ENCODE measurements at regions not wholly inside any gene's neighbourhood (a gene's known extent, or its start where the extent isn't known, plus 50 kb on each side); places are given as distances from the start of the nearest gene placed in this dataset.

DNA sequence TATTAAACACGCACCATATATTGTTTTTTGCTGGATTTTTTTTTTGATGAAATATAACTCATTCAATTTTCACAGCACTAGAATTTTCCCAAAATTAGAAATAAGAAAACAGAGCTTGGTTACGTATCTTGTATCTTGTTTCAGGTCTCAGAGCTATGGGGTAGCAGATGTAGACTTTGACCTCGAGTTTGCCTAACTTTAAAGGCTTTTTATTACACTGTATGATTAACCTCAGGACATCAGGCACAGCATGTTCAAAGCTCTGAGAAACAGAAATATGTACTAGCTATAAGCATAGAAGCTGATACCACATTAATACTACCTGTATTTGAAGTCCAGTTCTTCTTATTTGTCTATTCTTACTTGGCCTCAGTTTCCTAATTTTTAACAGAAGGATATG lies 171.9 kb upstream of the KITLG start:
- TF ChIP-seq, protein P1, sequence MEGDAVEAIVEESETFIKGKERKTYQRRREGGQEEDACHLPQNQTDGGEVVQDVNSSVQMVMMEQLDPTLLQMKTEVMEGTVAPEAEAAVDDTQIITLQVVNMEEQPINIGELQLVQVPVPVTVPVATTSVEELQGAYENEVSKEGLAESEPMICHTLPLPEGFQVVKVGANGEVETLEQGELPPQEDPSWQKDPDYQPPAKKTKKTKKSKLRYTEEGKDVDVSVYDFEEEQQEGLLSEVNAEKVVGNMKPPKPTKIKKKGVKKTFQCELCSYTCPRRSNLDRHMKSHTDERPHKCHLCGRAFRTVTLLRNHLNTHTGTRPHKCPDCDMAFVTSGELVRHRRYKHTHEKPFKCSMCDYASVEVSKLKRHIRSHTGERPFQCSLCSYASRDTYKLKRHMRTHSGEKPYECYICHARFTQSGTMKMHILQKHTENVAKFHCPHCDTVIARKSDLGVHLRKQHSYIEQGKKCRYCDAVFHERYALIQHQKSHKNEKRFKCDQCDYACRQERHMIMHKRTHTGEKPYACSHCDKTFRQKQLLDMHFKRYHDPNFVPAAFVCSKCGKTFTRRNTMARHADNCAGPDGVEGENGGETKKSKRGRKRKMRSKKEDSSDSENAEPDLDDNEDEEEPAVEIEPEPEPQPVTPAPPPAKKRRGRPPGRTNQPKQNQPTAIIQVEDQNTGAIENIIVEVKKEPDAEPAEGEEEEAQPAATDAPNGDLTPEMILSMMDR (IDR thresholded peaks at IDR 0.05), result no peak
- TF ChIP-seq, protein P2, sequence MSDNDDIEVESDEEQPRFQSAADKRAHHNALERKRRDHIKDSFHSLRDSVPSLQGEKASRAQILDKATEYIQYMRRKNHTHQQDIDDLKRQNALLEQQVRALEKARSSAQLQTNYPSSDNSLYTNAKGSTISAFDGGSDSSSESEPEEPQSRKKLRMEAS (IDR thresholded peaks at IDR 0.05), result no peak
- TF ChIP-seq, protein P3, sequence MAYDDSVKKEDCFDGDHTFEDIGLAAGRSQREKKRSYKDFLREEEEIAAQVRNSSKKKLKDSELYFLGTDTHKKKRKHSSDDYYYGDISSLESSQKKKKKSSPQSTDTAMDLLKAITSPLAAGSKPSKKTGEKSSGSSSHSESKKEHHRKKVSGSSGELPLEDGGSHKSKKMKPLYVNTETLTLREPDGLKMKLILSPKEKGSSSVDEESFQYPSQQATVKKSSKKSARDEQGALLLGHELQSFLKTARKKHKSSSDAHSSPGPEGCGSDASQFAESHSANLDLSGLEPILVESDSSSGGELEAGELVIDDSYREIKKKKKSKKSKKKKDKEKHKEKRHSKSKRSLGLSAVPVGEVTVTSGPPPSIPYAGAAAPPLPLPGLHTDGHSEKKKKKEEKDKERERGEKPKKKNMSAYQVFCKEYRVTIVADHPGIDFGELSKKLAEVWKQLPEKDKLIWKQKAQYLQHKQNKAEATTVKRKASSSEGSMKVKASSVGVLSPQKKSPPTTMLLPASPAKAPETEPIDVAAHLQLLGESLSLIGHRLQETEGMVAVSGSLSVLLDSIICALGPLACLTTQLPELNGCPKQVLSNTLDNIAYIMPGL (CRISPR knock-in tag; IDR thresholded peaks at IDR 0.05; ENCODE audit: borderline replicate concordance), result no peak
- no peak for TF ChIP-seq RAD21 (conservative IDR thresholded peaks at IDR 0.05 in 1 of 2, IDR thresholded peaks at IDR 0.05 in 1 of 2)
- TF ChIP-seq RCOR1 (IDR thresholded peaks at IDR 0.05; ENCODE audit: low read depth, low read length), result no peak
- TF ChIP-seq, protein P4, sequence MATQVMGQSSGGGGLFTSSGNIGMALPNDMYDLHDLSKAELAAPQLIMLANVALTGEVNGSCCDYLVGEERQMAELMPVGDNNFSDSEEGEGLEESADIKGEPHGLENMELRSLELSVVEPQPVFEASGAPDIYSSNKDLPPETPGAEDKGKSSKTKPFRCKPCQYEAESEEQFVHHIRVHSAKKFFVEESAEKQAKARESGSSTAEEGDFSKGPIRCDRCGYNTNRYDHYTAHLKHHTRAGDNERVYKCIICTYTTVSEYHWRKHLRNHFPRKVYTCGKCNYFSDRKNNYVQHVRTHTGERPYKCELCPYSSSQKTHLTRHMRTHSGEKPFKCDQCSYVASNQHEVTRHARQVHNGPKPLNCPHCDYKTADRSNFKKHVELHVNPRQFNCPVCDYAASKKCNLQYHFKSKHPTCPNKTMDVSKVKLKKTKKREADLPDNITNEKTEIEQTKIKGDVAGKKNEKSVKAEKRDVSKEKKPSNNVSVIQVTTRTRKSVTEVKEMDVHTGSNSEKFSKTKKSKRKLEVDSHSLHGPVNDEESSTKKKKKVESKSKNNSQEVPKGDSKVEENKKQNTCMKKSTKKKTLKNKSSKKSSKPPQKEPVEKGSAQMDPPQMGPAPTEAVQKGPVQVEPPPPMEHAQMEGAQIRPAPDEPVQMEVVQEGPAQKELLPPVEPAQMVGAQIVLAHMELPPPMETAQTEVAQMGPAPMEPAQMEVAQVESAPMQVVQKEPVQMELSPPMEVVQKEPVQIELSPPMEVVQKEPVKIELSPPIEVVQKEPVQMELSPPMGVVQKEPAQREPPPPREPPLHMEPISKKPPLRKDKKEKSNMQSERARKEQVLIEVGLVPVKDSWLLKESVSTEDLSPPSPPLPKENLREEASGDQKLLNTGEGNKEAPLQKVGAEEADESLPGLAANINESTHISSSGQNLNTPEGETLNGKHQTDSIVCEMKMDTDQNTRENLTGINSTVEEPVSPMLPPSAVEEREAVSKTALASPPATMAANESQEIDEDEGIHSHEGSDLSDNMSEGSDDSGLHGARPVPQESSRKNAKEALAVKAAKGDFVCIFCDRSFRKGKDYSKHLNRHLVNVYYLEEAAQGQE (IDR thresholded peaks at IDR 0.05), result no peak
- TF ChIP-seq TP53 (CRISPR knock-in tag; IDR thresholded peaks at IDR 0.05), result no peak
- no peak for TF ChIP-seq CHD2 (IDR thresholded peaks at IDR 0.05; ENCODE audit: low read length, partially characterized antibody)
- no peak for TF ChIP-seq RFX5 (IDR thresholded peaks at IDR 0.05)
- TF ChIP-seq SMC3 (IDR thresholded peaks at IDR 0.05), result no peak
- no peak for TF ChIP-seq POLR2A (IDR thresholded peaks at IDR 0.05; ENCODE audit: low read length)
- no peak for TF ChIP-seq SREBF2 (IDR thresholded peaks at IDR 0.05)
- no peak for TF ChIP-seq PHF8 (IDR thresholded peaks at IDR 0.05; ENCODE audit: borderline replicate concordance, low read depth)
